Neural progenitor cell (in vitro differentiated cells): ENCODE measurements at regions not wholly inside any gene's neighbourhood (a gene's known extent, or its start where the extent isn't known, plus 50 kb on each side); places are given as distances from the start of the nearest gene placed in this dataset.

Experiments used
- EZH2 ChIP-seq: fragments of 200-600 bp; sonication (generic); IDR thresholded peaks from 2 replicates; pipeline ENCODE4 v1.6.1; 2017; ENCODE audit warnings: antibody characterized with exemption, mild to moderate bottlenecking, moderate library complexity
- EZH2phosphoT487 ChIP-seq: fragments of 200-600 bp; sonication (generic); IDR thresholded peaks from 2 replicates; pipeline ENCODE4 v1.6.1; 2017; ENCODE audit warnings: antibody characterized with exemption
- TF ChIP-seq, protein P1 (sequence below): fragments of 200-600 bp; sonication (generic); IDR thresholded peaks from 2 replicates; pipeline ENCODE4 v1.5.1; 2017; ENCODE audit warnings: antibody characterized with exemption, mild to moderate bottlenecking

DNA sequence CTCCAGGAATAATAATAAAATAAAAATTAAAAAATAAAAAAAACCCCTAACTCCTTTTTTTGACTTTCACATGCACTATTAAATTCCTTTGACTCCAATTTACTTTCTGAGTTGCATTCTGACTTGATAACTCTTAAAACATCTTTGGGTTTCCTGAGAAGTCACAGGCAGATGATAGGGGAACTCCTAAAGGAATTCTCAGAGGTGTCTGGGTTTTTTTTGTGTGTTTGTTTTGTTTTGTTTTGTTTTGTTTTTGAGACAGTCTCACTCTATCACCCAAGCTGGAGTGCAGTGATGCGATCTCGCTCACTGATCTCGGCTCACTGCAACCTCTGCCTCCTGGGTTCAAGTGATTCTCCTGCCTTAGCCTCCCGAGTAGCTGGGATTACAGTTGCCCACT, 52.7 kb upstream of the APBB1IP start:
- TF ChIP-seq, protein P1, sequence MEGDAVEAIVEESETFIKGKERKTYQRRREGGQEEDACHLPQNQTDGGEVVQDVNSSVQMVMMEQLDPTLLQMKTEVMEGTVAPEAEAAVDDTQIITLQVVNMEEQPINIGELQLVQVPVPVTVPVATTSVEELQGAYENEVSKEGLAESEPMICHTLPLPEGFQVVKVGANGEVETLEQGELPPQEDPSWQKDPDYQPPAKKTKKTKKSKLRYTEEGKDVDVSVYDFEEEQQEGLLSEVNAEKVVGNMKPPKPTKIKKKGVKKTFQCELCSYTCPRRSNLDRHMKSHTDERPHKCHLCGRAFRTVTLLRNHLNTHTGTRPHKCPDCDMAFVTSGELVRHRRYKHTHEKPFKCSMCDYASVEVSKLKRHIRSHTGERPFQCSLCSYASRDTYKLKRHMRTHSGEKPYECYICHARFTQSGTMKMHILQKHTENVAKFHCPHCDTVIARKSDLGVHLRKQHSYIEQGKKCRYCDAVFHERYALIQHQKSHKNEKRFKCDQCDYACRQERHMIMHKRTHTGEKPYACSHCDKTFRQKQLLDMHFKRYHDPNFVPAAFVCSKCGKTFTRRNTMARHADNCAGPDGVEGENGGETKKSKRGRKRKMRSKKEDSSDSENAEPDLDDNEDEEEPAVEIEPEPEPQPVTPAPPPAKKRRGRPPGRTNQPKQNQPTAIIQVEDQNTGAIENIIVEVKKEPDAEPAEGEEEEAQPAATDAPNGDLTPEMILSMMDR, result no peak
- TF ChIP-seq EZH2phosphoT487, result no peak
- no peak for TF ChIP-seq EZH2
